Adipocyte (in vitro differentiated cells): ENCODE measurements at regions not wholly inside any gene's neighbourhood (a gene's known extent, or its start where the extent isn't known, plus 50 kb on each side); places are given as distances from the start of the nearest gene placed in this dataset.
"Not testable (repeated sequence)": the region's sequence is repeated elsewhere in the genome, so short reads cannot be mapped to it uniquely, and the experiment has no call there.

Experiments
- DNase-seq: peaks from one replicate; pipeline ENCODE4 v3.0.0-alpha.2; 2015; ENCODE audit warnings: low read depth
- H3K27me3 ChIP-seq: replicated peaks from 2 replicates; pipeline ENCODE4 v1.7.0; 2013; ENCODE audit warnings: mild to moderate bottlenecking, low read length, moderate library complexity; ENCODE audit not compliant: control insufficient read depth, insufficient read depth
- H3K36me3 ChIP-seq: 2 replicates; pipeline ENCODE4 v1.7.0; 2013; ENCODE audit warnings: low read length, mild to moderate bottlenecking, moderate library complexity; ENCODE audit not compliant: control insufficient read depth, insufficient read depth, severe bottlenecking
- H3K4me1 ChIP-seq: 2 replicates; pipeline ENCODE4 v1.7.0; 2013; ENCODE audit warnings: mild to moderate bottlenecking, low read length, moderate library complexity; ENCODE audit not compliant: control insufficient read depth, insufficient read depth
- H3K4me3 ChIP-seq: 2 replicates; pipeline ENCODE4 v1.7.0; 2013; ENCODE audit warnings: mild to moderate bottlenecking, low read length, moderate library complexity
- H3K9ac ChIP-seq: 2 replicates; pipeline ENCODE4 v1.7.0; 2013; ENCODE audit warnings: mild to moderate bottlenecking, low read length, moderate library complexity
- H3K9me3 ChIP-seq: 2 replicates; pipeline ENCODE4 v1.7.0; 2013; ENCODE audit warnings: mild to moderate bottlenecking, low read length, moderate library complexity; ENCODE audit not compliant: control insufficient read depth

GRCh38 chr5:119750887-119751733 lies 121.8 kb downstream of the FAM170A start:
- H3K4me3 ChIP-seq = no peak overlapping the region
- DNase-seq = no peak
- no peaks in the 10 kb centered on the region for H3K9me3 ChIP-seq
- H3K4me1 ChIP-seq = no peaks in the 10 kb centered on the region
- no peak overlapping the region for H3K9ac ChIP-seq
- no peaks in the 10 kb centered on the region for H3K27me3 ChIP-seq
- H3K36me3 ChIP-seq = no peaks in the 10 kb centered on the region

GRCh38 chr5:119751734-119752094 lies 122.4 kb downstream of the FAM170A start:
- no peak for DNase-seq
- H3K4me1 ChIP-seq = no peaks in the 10 kb centered on the region
- no peak overlapping the region for H3K4me3 ChIP-seq
- H3K9me3 ChIP-seq = no peaks in the 10 kb centered on the region
- no peaks in the 10 kb centered on the region for H3K27me3 ChIP-seq
- H3K36me3 ChIP-seq = no peaks in the 10 kb centered on the region
- H3K9ac ChIP-seq = no peak overlapping the region

GRCh38 chr5:119752921-119753886 lies 123.8 kb downstream of the FAM170A start:
- Histone ChIP-seq H3K9me3 (no peaks in the 10 kb centered on the region), H3K36me3 (no peaks in the 10 kb centered on the region), H3K9ac (no peak overlapping the region), H3K4me3 (no peak overlapping the region), H3K4me1 (no peaks in the 10 kb centered on the region), H3K27me3 (no peaks in the 10 kb centered on the region)
- no peak for DNase-seq

GRCh38 chr5:119754825-119755224 lies 125.5 kb downstream of the FAM170A start:
- H3K4me1 ChIP-seq = not testable (repeated sequence)

GRCh38 chr5:119757276-119757675 lies 127.9 kb downstream of the FAM170A start:
- H3K4me1 ChIP-seq = no peaks in the 10 kb centered on the region
- no peaks in the 10 kb centered on the region for H3K27me3 ChIP-seq
- no peaks in the 10 kb centered on the region for H3K9me3 ChIP-seq
- no peak for DNase-seq
- no peaks in the 10 kb centered on the region for H3K36me3 ChIP-seq
- H3K9ac ChIP-seq = no peak overlapping the region
- no peak overlapping the region for H3K4me3 ChIP-seq

More at GRCh38 chr5:119754825-119755224, 125.5 kb downstream of the FAM170A start:
- not testable (repeated sequence) for H3K9me3 ChIP-seq, H3K36me3 ChIP-seq, H3K4me3 ChIP-seq, H3K27me3 ChIP-seq, DNase-seq, H3K9ac ChIP-seq

GRCh38 chr5:119769695-119770693 lies 140.6 kb downstream of the FAM170A start:
- H3K27me3 ChIP-seq, H3K36me3 ChIP-seq, H3K4me3 ChIP-seq, H3K9ac ChIP-seq, H3K9me3 ChIP-seq, DNase-seq, H3K4me1 ChIP-seq: not testable (repeated sequence)

- not testable (repeated sequence) for H3K27me3 ChIP-seq, DNase-seq, H3K9me3 ChIP-seq, H3K4me3 ChIP-seq, H3K4me1 ChIP-seq, H3K9ac ChIP-seq, H3K36me3 ChIP-seq
These were observed 150.8 kb downstream of the FAM170A start for GRCh38 chr5:119780145-119780544.

- no peak for DNase-seq
- Histone ChIP-seq H3K36me3 (no peaks in the 10 kb centered on the region), H3K4me1 (no peaks in the 10 kb centered on the region), H3K9ac (no peak overlapping the region), H3K4me3 (no peak overlapping the region), H3K9me3 (no peaks in the 10 kb centered on the region), H3K27me3 (no peaks in the 10 kb centered on the region)
These were observed 155.7 kb downstream of the FAM170A start for GRCh38 chr5:119785057-119785456.

GRCh38 chr5:119789406-119790117 lies 160.2 kb downstream of the FAM170A start:
- no peaks in the 10 kb centered on the region for H3K27me3 ChIP-seq
- no peak overlapping the region for H3K4me3 ChIP-seq
- no peaks in the 10 kb centered on the region for H3K4me1 ChIP-seq
- H3K9ac ChIP-seq = no peak overlapping the region
- no peak for DNase-seq
- H3K36me3 ChIP-seq = no peaks in the 10 kb centered on the region
- H3K9me3 ChIP-seq = no peaks in the 10 kb centered on the region

- Histone ChIP-seq H3K4me1 (no peaks in the 10 kb centered on the region), H3K36me3 (no peaks in the 10 kb centered on the region), H3K9ac (no peak overlapping the region), H3K4me3 (no peak overlapping the region), H3K9me3 (peaks cover 3% of the 10 kb centered on the region), H3K27me3 (no peaks in the 10 kb centered on the region)
- peak; percentile 12 for DNase-seq
These were observed 162.9 kb downstream of the FAM170A start for GRCh38 chr5:119792161-119792799.
